ENCODE measurements at regions not wholly inside any gene's neighbourhood (a gene's known extent, or its start where the extent isn't known, plus 50 kb on each side); places are given as distances from the start of the nearest gene placed in this dataset.
"Not testable (repeated sequence)": the region's sequence is repeated elsewhere in the genome, so short reads cannot be mapped to it uniquely, and the experiment has no call there.

DNA sequence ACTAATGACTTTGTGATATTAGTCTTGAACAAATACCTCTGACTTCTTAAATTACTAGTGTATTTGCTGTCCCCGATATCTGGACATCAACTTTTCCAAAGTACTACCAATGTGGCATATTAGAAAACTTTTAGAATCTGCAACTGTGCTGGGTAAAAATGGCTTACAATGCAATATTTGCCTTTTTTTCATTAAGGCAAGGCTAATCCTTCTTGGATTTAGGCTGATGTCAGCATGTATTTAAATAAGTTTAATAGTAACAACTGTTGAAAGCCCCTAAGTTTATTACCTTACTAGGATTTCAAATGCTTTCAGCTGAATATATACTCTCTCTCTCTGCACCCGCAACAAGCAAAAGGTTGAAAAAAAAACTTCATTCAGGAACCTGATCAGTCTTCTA lies 1232.3 kb downstream of the REEP3 start:
- Histone ChIP-seq H3K27me3 (no peaks in the 10 kb centered on the region), H3K9me3 (no peaks in the 10 kb centered on the region), H3K36me3 (no peaks in the 10 kb centered on the region), H3K4me3 (no peak overlapping the region), H3K27ac (no peak overlapping the region), H3K4me1 (no peaks in the 10 kb centered on the region)
- no peak for DNase-seq (ENCODE audit: low spot score)
- TF ChIP-seq, protein P1, sequence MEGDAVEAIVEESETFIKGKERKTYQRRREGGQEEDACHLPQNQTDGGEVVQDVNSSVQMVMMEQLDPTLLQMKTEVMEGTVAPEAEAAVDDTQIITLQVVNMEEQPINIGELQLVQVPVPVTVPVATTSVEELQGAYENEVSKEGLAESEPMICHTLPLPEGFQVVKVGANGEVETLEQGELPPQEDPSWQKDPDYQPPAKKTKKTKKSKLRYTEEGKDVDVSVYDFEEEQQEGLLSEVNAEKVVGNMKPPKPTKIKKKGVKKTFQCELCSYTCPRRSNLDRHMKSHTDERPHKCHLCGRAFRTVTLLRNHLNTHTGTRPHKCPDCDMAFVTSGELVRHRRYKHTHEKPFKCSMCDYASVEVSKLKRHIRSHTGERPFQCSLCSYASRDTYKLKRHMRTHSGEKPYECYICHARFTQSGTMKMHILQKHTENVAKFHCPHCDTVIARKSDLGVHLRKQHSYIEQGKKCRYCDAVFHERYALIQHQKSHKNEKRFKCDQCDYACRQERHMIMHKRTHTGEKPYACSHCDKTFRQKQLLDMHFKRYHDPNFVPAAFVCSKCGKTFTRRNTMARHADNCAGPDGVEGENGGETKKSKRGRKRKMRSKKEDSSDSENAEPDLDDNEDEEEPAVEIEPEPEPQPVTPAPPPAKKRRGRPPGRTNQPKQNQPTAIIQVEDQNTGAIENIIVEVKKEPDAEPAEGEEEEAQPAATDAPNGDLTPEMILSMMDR (IDR thresholded peaks at IDR 0.05), result no peak

DNA sequence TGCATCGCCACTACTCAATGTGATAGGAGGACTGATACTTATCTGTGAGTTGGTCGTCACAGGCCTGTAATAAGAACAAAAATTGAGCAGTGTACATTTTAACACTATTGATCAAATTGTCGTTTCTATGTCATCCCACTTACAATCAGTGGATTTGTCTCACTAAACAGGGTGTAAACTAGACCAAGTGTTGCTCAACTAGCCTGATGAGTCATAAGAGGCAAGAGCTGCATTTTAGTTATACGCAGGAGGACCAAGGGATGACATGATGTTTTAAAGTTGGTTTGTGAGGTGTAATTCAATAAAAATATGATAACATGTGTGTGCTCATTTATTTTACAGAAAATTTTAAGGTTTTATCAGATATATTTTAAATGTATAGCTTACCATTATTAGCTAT lies 1239.2 kb downstream of the REEP3 start:
- Histone ChIP-seq H3K4me3 (no peak overlapping the region), H3K27me3 (no peaks in the 10 kb centered on the region), H3K36me3 (no peaks in the 10 kb centered on the region), H3K4me1 (no peaks in the 10 kb centered on the region), H3K27ac (no peak overlapping the region), H3K9me3 (no peaks in the 10 kb centered on the region)
- TF ChIP-seq, protein P1 (IDR thresholded peaks at IDR 0.05), result no peak
- DNase-seq (ENCODE audit: low spot score), result no peak

DNA sequence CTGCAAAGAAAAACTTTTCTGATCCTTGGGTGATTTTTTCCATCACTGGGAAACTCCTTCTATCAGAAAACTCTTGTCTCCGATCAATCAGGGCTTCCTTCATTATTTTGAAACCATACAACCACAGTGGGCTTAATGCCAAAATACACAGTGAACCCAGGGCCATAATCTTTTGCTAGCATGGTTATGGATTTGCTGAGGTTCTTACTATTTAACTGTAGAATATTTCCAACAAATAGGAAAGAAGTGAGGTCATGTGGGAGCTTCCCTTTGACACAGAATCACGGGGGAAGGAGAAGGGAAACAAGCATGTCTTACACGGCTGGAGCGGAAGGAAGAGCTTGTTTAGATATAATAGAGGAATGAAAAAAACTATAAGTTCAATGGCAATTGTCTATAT lies 1241.7 kb downstream of the REEP3 start:
- Histone ChIP-seq H3K27ac (no peak overlapping the region), H3K4me3 (no peak overlapping the region), H3K36me3 (no peaks in the 10 kb centered on the region), H3K9me3 (no peaks in the 10 kb centered on the region), H3K4me1 (no peaks in the 10 kb centered on the region), H3K27me3 (no peaks in the 10 kb centered on the region)
- DNase-seq (ENCODE audit: low spot score), result no peak
- TF ChIP-seq, protein P1 (IDR thresholded peaks at IDR 0.05), result no peak

- Histone ChIP-seq H3K4me1 (no peaks in the 10 kb centered on the region), H3K36me3 (no peaks in the 10 kb centered on the region), H3K27ac (no peak overlapping the region), H3K9me3 (no peaks in the 10 kb centered on the region), H3K4me3 (no peak overlapping the region), H3K27me3 (no peaks in the 10 kb centered on the region)
- no peak for DNase-seq (ENCODE audit: low spot score)
- TF ChIP-seq, protein P1 (IDR thresholded peaks at IDR 0.05), result no peak
Measured at GRCh38 chr10:64765498-64765897, 1244.3 kb downstream of the REEP3 start.

GRCh38 chr10:64771253-64772050 lies 1250.3 kb downstream of the REEP3 start:
- TF ChIP-seq, protein P1 (IDR thresholded peaks at IDR 0.05), result no peak
- H3K36me3 ChIP-seq, result no peaks in the 10 kb centered on the region
- H3K4me1 ChIP-seq, result no peaks in the 10 kb centered on the region
- DNase-seq (ENCODE audit: low spot score), result no peak
- H3K27me3 ChIP-seq, result no peaks in the 10 kb centered on the region
- H3K4me3 ChIP-seq, result no peak overlapping the region
- no peak overlapping the region for H3K27ac ChIP-seq
- no peaks in the 10 kb centered on the region for H3K9me3 ChIP-seq

DNA sequence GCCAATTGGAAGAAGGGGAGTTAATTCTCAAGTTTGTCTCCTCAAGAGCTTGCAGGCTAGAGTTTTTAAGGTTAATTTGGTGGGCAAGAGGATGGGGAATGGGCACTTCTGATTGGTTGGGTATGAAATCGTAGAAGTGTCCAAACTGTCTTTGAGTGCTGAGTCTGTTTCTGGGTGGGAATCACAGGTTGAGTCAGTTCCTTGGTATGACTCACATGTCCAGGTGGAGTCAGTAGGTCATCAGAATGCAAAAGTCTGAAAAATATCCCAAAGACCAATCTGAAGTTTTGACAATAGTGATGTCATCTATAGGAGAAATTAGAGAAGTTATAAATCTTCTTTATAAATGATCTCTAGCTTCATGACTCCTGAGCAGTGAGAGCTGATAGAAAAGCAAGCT lies 1252.2 kb downstream of the REEP3 start:
- no peak overlapping the region for H3K4me3 ChIP-seq
- H3K27me3 ChIP-seq, result no peaks in the 10 kb centered on the region
- H3K4me1 ChIP-seq, result no peaks in the 10 kb centered on the region
- H3K27ac ChIP-seq, result no peak overlapping the region
- no peak for DNase-seq (ENCODE audit: low spot score)
- H3K9me3 ChIP-seq, result no peaks in the 10 kb centered on the region
- TF ChIP-seq, protein P1 (IDR thresholded peaks at IDR 0.05), result no peak
- no peaks in the 10 kb centered on the region for H3K36me3 ChIP-seq

GRCh38 chr10:64784451-64784850 lies 1263.2 kb downstream of the REEP3 start:
- not testable (repeated sequence) for H3K4me3 ChIP-seq; H3K27ac ChIP-seq; H3K36me3 ChIP-seq; DNase-seq (ENCODE audit: low spot score); H3K4me1 ChIP-seq; H3K9me3 ChIP-seq; H3K27me3 ChIP-seq
